Thyroid gland (tissue), 4 donors: ENCODE measurements at regions not wholly inside any gene's neighbourhood (a gene's known extent, or its start where the extent isn't known, plus 50 kb on each side); places are given as distances from the start of the nearest gene placed in this dataset.

ENCODE experiments used
- DNase-seq, 2 donors: peaks; one replicate each; pipeline ENCODE4 v3.0.0-alpha.2; 2019
- H3K27ac ChIP-seq, 3 donors: fragments of 200-600 bp; sonication (generic); 1 replicate in 2 of 3; 2 replicates in 1 of 3; pipeline ENCODE4 v1.5.1; 2016 to 2019; ENCODE audit warnings: mild to moderate bottlenecking in 1 of 3, moderate library complexity in 1 of 3
- H3K27me3 ChIP-seq: fragments of 200-600 bp; sonication (generic); one replicate; pipeline ENCODE4 v1.5.1; 2019
- H3K36me3 ChIP-seq, 2 donors: fragments of 200-600 bp; sonication (generic); one replicate each; pipeline ENCODE4 v1.5.1; 2016 to 2019
- H3K4me1 ChIP-seq, 2 donors: fragments of 200-600 bp; sonication (generic); one replicate each; pipeline ENCODE4 v1.5.1; 2017 to 2019
- H3K4me3 ChIP-seq, 3 donors: fragments of 200-600 bp; sonication (generic); replicated peaks in 1 of 3; 1 replicate in 2 of 3; 2 replicates in 1 of 3; pipeline ENCODE4 v1.5.1; 2016; ENCODE audit warnings: mild to moderate bottlenecking in 1 of 3
- H3K9me3 ChIP-seq: fragments of 200-600 bp; sonication (generic); one replicate; pipeline ENCODE4 v1.5.1; 2017
- CTCF ChIP-seq, 6 experiments: fragments of 200-600 bp in 3 of 6; fragments of 450-650 bp in 3 of 6; sonication (generic) in 3 of 6; IDR thresholded peaks; one replicate each; pipeline ENCODE4 v1.5.1; 2016 to 2019; ENCODE audit warnings: antibody characterized with exemption in 6 of 6, mild to moderate bottlenecking in 2 of 6, inconsistent platforms in 1 of 6, moderate library complexity in 1 of 6
- POLR2A ChIP-seq, 2 donors: fragments of 450-650 bp; IDR thresholded peaks; one replicate each; pipeline ENCODE4 v1.6.1; 2017; ENCODE audit warnings: antibody characterized with exemption in 2 of 2, mild to moderate bottlenecking in 2 of 2, moderate library complexity in 1 of 2
- WGBS, 2 donors: methylation state at CpG; one replicate each; pipeline ENCODE4 v1.1.5; 2017; 5-methylcytosine and 5-hydroxymethylcytosine counted together
- intact Hi-C: fragments of 100-400 bp; cut with DNase I; formaldehyde crosslinking; loops from one replicate; pipeline ENCODE4 v1.15.1; 2023

DNA sequence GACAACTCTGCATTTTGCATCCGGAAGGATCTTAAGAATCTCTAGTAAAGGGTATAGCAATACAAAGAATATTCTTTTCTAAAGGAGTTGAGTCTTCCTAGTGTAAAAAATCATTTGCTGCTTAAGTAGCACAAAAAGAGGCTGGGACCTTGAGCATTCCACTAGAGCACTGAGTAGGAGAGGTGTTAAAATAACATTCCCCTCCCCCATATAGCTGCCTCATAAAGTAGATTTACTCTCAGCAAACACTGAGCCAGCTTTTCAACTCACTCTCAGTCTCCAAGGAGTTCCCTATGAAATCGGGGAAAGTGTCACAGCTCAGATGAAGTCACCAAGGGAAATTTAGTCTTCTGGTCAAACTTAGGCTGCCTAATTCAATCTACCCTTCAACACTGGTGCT lies 592.7 kb downstream of the ETNK1 start:
- no peak overlapping the region for H3K27ac ChIP-seq
- DNase-seq: peak; percentile 16 to 17
- intact Hi-C loops: no loop called here
- WGBS, 2 donors: 13 to 27% methylated on average over 2 of the region's 2 CpGs
- H3K4me1 ChIP-seq: peaks cover 0 to 9% of the 10 kb centered on the region in 2 donors
- no peaks in the 10 kb centered on the region for H3K27me3 ChIP-seq
- TF ChIP-seq CTCF (IDR thresholded peaks at IDR 0.05) (no peak), POLR2A (IDR thresholded peaks at IDR 0.05) (no peak)
- H3K9me3 ChIP-seq: no peaks in the 10 kb centered on the region
- no peak overlapping the region for H3K4me3 ChIP-seq
- H3K36me3 ChIP-seq: no peaks in the 10 kb centered on the region

GRCh38 chr12:23221066-23221465 lies 596.1 kb downstream of the ETNK1 start:
- H3K4me1 ChIP-seq: peaks cover 0 to 9% of the 10 kb centered on the region in 2 donors
- H3K27ac ChIP-seq: no peak overlapping the region
- peak; percentile 9 to 17 for DNase-seq
- 71 to 72% methylated on average over 4 of the region's 4 CpGs for WGBS, 2 donors
- no peak for TF ChIP-seq POLR2A (IDR thresholded peaks at IDR 0.05)
- TF ChIP-seq CTCF (IDR thresholded peaks at IDR 0.05): peak in 3 of 6 experiments; percentile 22 to 29 (median 28)
- no peaks in the 10 kb centered on the region for H3K27me3 ChIP-seq
- no peaks in the 10 kb centered on the region for H3K36me3 ChIP-seq
- intact Hi-C loops: no loop called here
- H3K4me3 ChIP-seq: no peak overlapping the region
- no peaks in the 10 kb centered on the region for H3K9me3 ChIP-seq

DNA sequence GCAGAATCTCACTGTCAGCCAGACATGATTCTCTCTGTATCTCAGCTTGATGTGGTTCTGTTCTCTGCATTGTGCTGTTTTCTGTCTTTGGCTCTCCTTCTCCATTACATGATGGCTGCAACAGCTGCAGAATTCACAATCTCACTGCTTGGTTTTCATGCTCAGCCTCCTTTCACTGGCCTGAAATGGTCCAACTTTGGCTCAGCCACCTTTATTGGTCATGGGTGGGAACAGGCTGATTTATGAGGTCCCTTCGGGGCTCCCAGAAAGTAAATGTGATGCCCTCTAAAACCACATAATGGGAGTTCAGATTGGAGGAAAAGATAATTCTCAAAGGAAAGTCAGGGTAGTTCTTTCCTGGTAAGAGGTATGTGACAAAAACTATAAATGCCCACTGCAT lies 597.0 kb downstream of the ETNK1 start:
- WGBS, 2 donors: 73 to 82% methylated on average over 1 of the region's 1 CpG
- no peak for DNase-seq
- H3K36me3 ChIP-seq: no peaks in the 10 kb centered on the region
- TF ChIP-seq CTCF (IDR thresholded peaks at IDR 0.05) (no peak), POLR2A (IDR thresholded peaks at IDR 0.05) (no peak)
- H3K27ac ChIP-seq: no peak overlapping the region
- intact Hi-C loops: no loop called here
- H3K4me1 ChIP-seq: peaks cover 0 to 9% of the 10 kb centered on the region in 2 donors
- no peak overlapping the region for H3K4me3 ChIP-seq
- no peaks in the 10 kb centered on the region for H3K27me3 ChIP-seq
- H3K9me3 ChIP-seq: no peaks in the 10 kb centered on the region

DNA sequence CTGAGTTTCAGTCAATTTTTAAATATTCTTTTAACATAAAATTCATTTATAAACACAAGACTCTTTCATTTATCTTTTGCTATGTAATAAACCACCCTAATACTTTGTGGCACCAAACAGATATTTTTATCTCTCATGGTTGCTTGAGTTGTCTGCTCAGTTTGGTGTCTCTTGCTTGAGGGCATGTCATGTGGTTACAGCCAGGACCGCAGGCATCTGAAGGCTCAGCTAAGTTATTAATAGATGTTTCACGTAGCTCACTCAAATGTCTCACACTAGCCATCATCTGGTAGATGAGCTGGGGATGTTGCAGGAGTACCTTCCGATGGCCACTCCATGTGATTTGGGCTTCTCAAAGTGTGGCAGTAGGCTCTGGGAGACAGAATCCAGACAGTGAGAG lies 597.8 kb downstream of the ETNK1 start:
- H3K27ac ChIP-seq: no peak overlapping the region
- no peaks in the 10 kb centered on the region for H3K36me3 ChIP-seq
- intact Hi-C loops: no loop called here
- DNase-seq: no peak
- H3K9me3 ChIP-seq: no peaks in the 10 kb centered on the region
- peaks cover 0 to 3% of the 10 kb centered on the region in 2 donors for H3K4me1 ChIP-seq
- H3K27me3 ChIP-seq: no peaks in the 10 kb centered on the region
- H3K4me3 ChIP-seq: no peak overlapping the region
- no peak for TF ChIP-seq CTCF (IDR thresholded peaks at IDR 0.05)
- TF ChIP-seq POLR2A (IDR thresholded peaks at IDR 0.05): no peak
- WGBS, 2 donors: 87 to 90% methylated on average over 3 of the region's 3 CpGs

DNA sequence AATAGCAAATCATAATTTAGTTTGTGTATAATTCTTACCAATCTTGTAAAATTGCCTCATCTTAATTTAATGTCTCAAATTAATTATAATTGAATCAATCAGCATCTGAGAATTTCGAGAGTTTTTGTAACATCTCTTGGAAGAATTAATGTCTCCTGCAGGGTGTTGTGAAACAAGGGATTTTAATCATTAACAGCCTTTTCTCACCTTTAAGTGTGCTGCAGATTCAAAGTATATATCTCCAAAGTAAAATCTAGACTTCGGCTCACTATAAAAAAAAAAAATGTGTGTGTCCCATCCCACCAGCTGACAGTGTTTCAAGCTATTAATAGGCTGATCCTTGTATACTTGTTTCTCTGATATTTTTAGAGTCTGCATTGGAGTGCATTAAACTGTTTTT lies 603.1 kb downstream of the ETNK1 start:
- intact Hi-C loops: no loop called here
- Histone ChIP-seq H3K27me3 (no peaks in the 10 kb centered on the region), H3K4me1 (no peaks in the 10 kb centered on the region), H3K36me3 (no peaks in the 10 kb centered on the region), H3K4me3 (no peak overlapping the region), H3K9me3 (no peaks in the 10 kb centered on the region), H3K27ac (no peak overlapping the region)
- 76 to 87% methylated on average over 2 of the region's 2 CpGs for WGBS, 2 donors
- no peak for DNase-seq
- TF ChIP-seq CTCF (IDR thresholded peaks at IDR 0.05): no peak
- TF ChIP-seq POLR2A (IDR thresholded peaks at IDR 0.05): no peak
